ENCODE measurements at regions not wholly inside any gene's neighbourhood (a gene's known extent, or its start where the extent isn't known, plus 50 kb on each side); places are given as distances from the start of the nearest gene placed in this dataset.
A peak's percentile ranks its signal among the peaks of the same experiment; 100 is the strongest.
"Not testable (repeated sequence)": the region's sequence is repeated elsewhere in the genome, so short reads cannot be mapped to it uniquely, and the experiment has no call there.

GRCh38 chr11:24171869-24172268 is 325.0 kb upstream of the LUZP2 start:
- DNase-seq (ENCODE audit: low read depth) = no peak

- no peak for DNase-seq (ENCODE audit: low read depth)
These were observed 315.3 kb upstream of the LUZP2 start for GRCh38 chr11:24181395-24182047.

GRCh38 chr11:24185535-24185934 is 311.3 kb upstream of the LUZP2 start:
- not testable (repeated sequence) for DNase-seq (ENCODE audit: low read depth)

- DNase-seq (ENCODE audit: low read depth) = no peak
These were observed 300.1 kb upstream of the LUZP2 start for GRCh38 chr11:24196733-24197132.

- DNase-seq (ENCODE audit: low read depth) = peak; percentile 20
These were observed 298.4 kb upstream of the LUZP2 start for GRCh38 chr11:24198481-24198880.

- DNase-seq (ENCODE audit: low read depth) = no peak
These were observed 297.4 kb upstream of the LUZP2 start for GRCh38 chr11:24199461-24199860.

DNA sequence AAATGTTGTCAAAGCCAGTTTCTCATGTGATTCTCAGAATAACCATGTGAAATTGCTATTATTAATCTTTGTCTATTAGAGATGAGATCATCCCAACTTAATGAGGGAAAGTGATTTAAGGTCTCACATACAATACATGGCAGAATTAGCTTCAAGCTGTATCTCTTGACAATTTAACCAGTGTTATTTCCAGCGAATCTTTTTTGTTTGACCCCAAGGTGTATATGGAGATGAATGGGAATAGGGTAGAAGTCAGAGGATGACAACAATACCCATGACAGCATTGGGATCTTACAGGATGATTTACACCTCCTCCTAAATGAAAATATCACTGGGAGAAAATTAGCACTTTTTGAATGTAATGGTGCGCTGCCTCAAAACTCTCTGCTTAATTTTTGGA is 290.8 kb upstream of the LUZP2 start:
- no peak for DNase-seq (ENCODE audit: low read depth)

DNA sequence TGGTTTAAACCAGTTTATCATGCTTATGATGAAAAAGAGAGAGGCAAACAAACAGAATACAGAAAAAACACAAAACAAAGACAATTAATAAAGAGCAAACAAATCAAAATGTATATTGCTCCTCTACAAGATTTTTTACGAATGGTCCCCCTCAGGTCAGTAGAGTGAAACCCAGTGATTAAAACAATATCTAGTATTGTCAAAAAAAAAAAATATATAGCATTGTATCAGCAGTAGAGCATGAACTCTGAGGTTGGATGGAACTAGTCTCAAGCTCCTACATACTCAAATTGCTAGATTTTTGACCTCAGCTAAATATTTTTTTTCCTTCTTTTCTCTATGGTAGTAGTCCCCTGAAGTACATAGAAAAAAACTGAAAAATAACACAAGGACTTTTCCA is 290.3 kb upstream of the LUZP2 start:
- DNase-seq (ENCODE audit: low read depth) = no peak

- DNase-seq (ENCODE audit: low read depth) = no peak
These were observed 280.4 kb upstream of the LUZP2 start for GRCh38 chr11:24216488-24216887.

DNA sequence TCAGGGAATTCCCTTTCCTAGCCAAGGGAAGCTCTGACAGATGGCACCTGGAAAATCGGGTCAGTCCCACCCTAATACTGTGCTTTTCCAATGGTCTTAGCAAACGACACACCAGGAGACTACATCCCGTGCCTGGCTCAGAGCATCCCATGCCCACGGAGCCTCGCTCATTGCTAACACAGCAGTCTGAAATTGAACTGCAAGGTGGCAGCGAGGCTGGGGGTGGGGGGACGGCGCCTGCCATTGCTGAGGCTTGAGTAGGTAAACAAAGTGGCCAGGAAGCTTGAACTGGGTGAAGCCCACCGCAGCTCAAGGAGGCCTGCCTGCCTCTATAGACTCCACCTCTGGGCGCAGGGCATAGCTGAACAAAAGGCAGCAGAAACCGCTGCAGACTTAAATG is 279.5 kb upstream of the LUZP2 start:
- DNase-seq (ENCODE audit: low read depth) = not testable (repeated sequence)

DNA sequence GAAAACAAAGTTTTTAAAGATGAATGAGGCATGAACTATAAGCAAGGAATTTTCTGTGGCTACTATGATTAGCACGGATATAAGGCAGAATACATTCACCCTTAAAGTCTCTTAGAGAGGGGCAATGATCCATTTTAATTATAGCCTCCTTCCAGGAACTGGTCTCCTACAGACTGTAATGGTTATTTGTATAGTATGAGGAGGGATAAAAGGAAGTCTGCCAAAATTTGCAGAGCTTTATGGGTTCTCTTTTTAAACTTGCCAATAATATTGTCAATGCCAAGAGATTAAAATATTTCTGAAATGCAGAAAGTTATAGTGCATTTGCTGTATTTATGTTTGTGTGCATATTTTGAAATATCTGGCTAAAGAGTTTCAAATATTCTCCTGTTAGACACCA is 271.4 kb upstream of the LUZP2 start:
- no peak for DNase-seq (ENCODE audit: low read depth)

DNA sequence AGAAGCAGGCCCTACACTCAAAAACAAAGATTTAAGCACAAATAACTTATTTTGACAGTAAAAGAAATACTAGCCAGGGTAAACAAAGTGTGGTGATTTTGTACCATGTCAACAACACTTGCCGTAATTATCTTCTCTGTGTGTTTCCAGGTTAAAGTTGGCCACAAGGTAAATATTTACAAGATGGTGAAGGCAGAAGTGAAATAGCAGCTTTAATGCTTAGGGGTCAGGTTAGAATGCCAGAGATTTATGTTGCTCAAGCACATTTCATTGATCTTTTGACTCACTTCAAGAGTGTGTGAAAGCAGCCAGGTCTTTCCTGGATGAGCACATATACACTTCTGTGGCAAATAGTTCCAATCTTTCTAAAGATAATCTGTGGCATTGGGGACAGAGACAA is 270.2 kb upstream of the LUZP2 start:
- DNase-seq (ENCODE audit: low read depth) = no peak

DNA sequence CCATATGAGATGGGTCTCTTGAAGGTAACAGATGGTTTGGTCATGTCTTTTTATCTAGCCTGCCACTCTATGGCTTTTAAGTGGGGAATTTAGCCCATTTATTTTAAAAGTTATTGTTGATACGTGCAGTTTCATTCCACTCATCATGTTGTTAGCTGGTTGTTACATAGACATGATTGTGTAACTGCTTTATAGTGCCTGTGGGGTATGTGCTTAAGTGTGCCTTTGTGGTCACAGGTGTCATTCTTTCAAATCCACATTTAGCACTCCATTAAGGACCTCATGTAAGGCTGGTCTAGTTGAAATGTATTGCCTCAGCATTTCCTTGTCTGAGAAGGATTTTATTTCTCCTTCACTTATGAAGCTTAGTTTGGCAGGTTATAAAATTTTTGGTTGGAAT is 263.8 kb upstream of the LUZP2 start:
- peak; percentile 45 for DNase-seq (ENCODE audit: low read depth)

DNA sequence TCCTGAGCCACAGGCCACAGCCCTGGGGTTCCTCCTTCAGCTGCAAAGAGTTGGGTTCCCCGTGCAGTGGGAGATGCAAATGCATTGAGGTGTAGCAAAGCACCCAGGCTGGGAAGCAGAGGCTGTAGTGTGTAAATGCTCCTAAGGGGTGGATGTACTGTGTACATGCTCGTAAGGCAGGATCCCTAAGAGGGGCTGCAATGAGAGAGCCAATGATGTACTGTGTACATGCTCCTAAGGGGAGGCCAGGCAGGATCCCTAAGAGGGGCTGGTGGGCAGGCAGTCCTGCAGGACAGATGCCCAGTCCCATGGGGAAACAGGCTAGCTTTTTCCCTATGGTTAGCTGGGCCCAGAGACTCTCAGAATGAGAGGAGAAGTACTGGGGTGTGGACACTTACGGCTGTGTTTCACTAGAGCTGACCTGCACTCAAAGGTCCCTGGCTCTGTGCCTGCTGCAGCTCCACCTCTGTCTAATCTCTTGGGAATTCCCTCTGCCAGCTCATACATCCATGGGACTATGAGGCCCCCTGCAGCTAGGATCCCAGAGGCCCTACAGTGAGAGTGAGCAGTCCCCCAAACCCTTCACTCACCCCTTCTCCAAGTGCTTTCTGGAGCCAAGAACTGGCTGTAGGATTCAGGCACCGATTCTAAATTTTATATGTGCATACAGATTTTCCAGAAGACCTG is 261.9 kb upstream of the LUZP2 start:
- peak; percentile 73 for DNase-seq (ENCODE audit: low read depth)

- DNase-seq (ENCODE audit: low read depth) = peak; percentile 86
These were observed 257.8 kb upstream of the LUZP2 start for GRCh38 chr11:24238771-24239645.

DNA sequence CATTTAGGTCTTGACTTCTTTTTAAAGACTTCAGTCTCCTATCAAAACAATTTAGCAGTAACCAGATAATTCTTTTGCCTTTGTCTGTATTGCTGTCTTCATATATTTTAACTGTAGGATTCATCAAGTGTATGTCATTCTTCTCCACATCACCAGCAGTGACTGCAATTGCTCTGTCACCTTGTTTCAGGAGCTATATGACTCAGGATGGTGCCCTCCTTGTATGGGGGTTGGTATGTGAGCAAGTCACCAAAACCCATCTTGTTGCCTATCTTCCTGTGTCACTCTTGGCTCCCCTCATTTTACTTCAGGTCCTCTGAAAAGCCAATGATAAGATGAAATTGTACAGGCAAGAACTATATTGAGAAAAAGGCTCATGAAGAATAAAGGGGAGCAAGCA is 256.9 kb upstream of the LUZP2 start:
- DNase-seq (ENCODE audit: low read depth) = no peak

DNA sequence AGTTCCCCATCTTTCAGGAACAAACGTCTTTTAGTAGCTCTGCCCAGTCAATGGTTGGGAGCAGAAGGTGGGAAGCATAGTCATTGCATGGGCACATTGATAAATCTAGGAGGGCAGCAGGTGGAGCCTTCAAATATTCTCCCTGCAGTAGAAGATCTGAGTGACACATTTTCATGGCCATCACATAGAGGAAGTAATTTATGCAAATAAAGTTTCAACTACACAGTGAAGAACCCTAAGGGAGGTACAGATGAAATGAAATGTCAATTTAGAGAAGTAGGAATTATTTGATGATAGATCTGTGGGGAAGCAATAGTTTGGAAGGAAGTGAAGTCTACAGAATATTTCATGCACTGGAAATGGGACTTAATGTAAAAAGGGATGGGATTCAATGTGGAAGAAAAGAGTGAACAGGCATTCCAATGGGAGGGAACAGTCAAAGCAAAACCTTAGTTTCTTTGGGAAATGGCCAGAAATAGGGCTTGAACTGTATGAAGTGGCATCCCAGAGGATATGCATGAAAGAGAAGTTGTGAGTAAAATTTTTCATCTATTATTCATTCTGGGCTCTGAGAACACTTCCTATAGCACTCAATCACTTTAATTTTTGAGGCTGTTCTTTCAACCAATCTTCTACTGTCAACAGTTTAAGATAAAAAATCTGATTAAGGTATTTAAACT is 256.2 kb upstream of the LUZP2 start:
- no peak for DNase-seq (ENCODE audit: low read depth)

- DNase-seq (ENCODE audit: low read depth) = no peak
These were observed 250.1 kb upstream of the LUZP2 start for GRCh38 chr11:24246715-24247114.

DNA sequence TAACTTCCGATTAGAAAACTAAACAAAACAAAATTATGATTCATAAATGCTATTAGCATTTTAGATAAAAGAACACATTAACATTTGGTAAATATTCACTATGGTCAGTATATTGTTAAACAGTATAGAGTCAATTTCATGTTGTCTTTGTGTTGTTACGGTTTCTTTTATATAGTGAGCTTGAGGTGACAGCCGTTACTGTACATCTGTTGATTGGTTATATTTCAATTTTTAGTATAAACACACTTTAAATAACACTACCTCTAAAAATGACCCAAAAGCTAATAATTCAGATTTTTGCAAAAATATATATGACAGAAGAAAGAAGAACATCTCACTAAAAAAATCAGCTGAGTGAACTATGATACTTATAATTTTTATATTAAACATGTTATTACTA is 249.0 kb upstream of the LUZP2 start:
- no peak for DNase-seq (ENCODE audit: low read depth)

DNA sequence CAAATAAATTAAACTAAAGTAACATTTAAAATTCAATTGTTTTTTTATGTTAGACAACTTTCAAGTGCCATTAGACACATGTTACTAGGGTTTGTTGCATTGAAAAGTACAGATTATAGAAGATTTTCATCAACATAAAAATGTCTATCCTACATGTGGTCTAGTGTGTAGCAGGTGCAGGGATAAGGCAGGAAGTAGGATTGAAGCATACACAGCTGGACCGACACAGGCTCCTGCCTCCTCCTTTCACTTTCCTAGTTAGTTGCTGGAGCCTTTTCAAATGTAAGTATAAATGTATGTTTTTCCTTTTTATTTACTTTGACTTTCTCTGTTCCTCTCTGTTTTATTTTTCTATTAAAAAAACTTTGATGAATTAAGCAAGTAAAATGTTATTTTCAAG is 246.9 kb upstream of the LUZP2 start:
- no peak for DNase-seq (ENCODE audit: low read depth)

GRCh38 chr11:24253237-24253760 is 243.6 kb upstream of the LUZP2 start:
- DNase-seq (ENCODE audit: low read depth) = peak; percentile 25

DNA sequence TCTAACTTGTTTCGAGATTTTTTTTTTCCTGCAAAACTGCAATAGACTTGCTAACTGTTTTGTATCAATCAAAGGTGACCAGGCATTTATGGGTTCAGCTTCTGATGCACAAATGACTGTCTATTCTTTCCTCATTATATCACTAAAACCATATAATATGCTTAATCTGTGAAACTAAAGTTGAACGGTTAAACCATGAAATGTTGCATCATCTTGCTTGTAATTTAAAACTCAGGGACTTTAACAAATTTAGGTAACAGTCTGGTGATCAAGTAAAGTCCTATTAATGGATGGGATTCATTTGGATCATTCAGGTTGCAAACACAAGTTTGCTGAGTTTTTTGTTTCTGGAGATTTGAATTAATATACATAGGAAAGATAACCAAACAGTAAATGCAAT is 232.0 kb upstream of the LUZP2 start:
- DNase-seq (ENCODE audit: low read depth) = no peak

Data from iris pigment epithelial cell (primary cell).